K562 (cell line): ENCODE measurements at regions not wholly inside any gene's neighbourhood (a gene's known extent, or its start where the extent isn't known, plus 50 kb on each side); places are given as distances from the start of the nearest gene placed in this dataset.

Source experiments
- ATAC-seq: fragments of 200-7000 bp; cut with Tn5 transposase; 3 replicates; pipeline ENCODE4 v1.9.1; 2020; ENCODE audit warnings: moderate library complexity
- BruUV-seq: library from RNA; stranded (reverse); fragments of 400-500 nt; replicated peaks from 2 replicates; lab custom pipeline; 2021; lab: Mats Ljungman, UMichigan
- CTCF ChIA-PET: fragments of 300-600 bp; formaldehyde crosslinking; extraction: SDS; loops from one replicate; lab custom pipeline; 2021; ENCODE audit warnings: low intra/inter-chr PET ratio; lab: Yijun Ruan, JAX
- POLR2A ChIA-PET: fragments of 300-600, 350-650 bp; sonication (Branson Sonifier 250); formaldehyde crosslinking; extraction: SDS; loops from one replicate; lab custom pipeline; 2021; ENCODE audit warnings: antibody characterized with exemption, inconsistent platforms; lab: Yijun Ruan, JAX
- DNase-seq, 4 experiments: peaks; one replicate each; pipeline versions ENCODE4 v3.0.0 to v3.0.0-alpha.2; 2011 to 2018; ENCODE audit warnings: low spot score in 3 of 4, mixed read lengths in 3 of 4; ENCODE audit errors: extremely low read depth in 1 of 4
- FAIRE-seq: peaks from 2 replicates; lab custom pipeline; 2011; peaks lifted over from hg19 to GRCh38; lab: Jason Lieb, UNC
- H2AFZ ChIP-seq: 2 replicates; pipeline ENCODE4 v1.6.0; 2011; ENCODE audit warnings: low read depth, low read length, control low read depth, inconsistent platforms
- H3K27ac ChIP-seq: fragments of 200-600 bp; 3 replicates; pipeline ENCODE4 v1.8.0; 2011; ENCODE audit warnings: low read depth, mild to moderate bottlenecking, control low read depth, inconsistent platforms, low read length, moderate library complexity, mixed read lengths; ENCODE audit errors: extremely low read depth
- H3K27me3 ChIP-seq, 2 experiments: fragments of 300-600 bp in 1 of 2; 2 replicates in 1 of 2; 3 replicates in 1 of 2; pipeline versions ENCODE4 v1.6.0 to v1.8.0; 2011; ENCODE audit warnings: inconsistent platforms in 2 of 2, low read length in 2 of 2, mild to moderate bottlenecking in 1 of 2, mixed read lengths in 1 of 2, moderate library complexity in 1 of 2; ENCODE audit not compliant: control insufficient read depth in 2 of 2, insufficient read depth in 2 of 2
- H3K36me3 ChIP-seq: fragments of 300-600 bp; 3 replicates; pipeline ENCODE4 v1.8.0; 2011; ENCODE audit warnings: mild to moderate bottlenecking, low read length, inconsistent platforms; ENCODE audit not compliant: control insufficient read depth, insufficient read depth
- H3K4me1 ChIP-seq, 2 experiments: fragments of 200-600 bp in 1 of 2; replicated peaks in 1 of 2; 2 replicates in 1 of 2; 3 replicates in 1 of 2; pipeline versions ENCODE4 v1.5.1 to v1.8.0; 2011; ENCODE audit warnings: inconsistent platforms in 2 of 2, low read length in 2 of 2, mild to moderate bottlenecking in 1 of 2, mixed read lengths in 1 of 2, moderate library complexity in 1 of 2; ENCODE audit not compliant: control insufficient read depth in 2 of 2, insufficient read depth in 2 of 2
- H3K4me2 ChIP-seq: 2 replicates; pipeline ENCODE4 v1.6.1; 2011; ENCODE audit warnings: low read length, control low read depth, inconsistent platforms, mixed read lengths; ENCODE audit not compliant: insufficient read depth
- H3K4me3 ChIP-seq: fragments of 200-600 bp; sonication (generic), shearing (Covaris generic); 2 replicates; pipeline ENCODE4 v1.5.1; 2016; ENCODE audit warnings: control low read depth, inconsistent platforms
- H3K79me2 ChIP-seq: fragments of 200-600 bp; 3 replicates; pipeline ENCODE4 v1.8.0; 2011; ENCODE audit warnings: low read length, inconsistent platforms; ENCODE audit not compliant: control insufficient read depth, insufficient read depth
- H3K9ac ChIP-seq, 2 experiments: 2 replicates each; pipeline versions ENCODE4 v1.6.0 to v1.6.1; 2011; ENCODE audit warnings: low read depth in 2 of 2, low read length in 2 of 2, control low read depth in 1 of 2, inconsistent platforms in 1 of 2, mild to moderate bottlenecking in 1 of 2, mixed read lengths in 1 of 2; ENCODE audit not compliant: insufficient read depth in 1 of 2
- H3K9me1 ChIP-seq: one replicate; pipeline ENCODE4 v1.6.0; 2011; ENCODE audit warnings: inconsistent platforms, mild to moderate bottlenecking, low read length, moderate library complexity; ENCODE audit not compliant: control insufficient read depth, insufficient read depth
- H3K9me3 ChIP-seq: replicated peaks from 2 replicates; pipeline ENCODE4 v1.5.1; 2011; ENCODE audit warnings: low read depth, low read length, inconsistent platforms; ENCODE audit not compliant: control insufficient read depth, insufficient read depth
- H4K20me1 ChIP-seq: replicated peaks from 2 replicates; pipeline ENCODE4 v1.6.1; 2011; ENCODE audit warnings: low read length, inconsistent platforms, mixed read lengths; ENCODE audit not compliant: control insufficient read depth, insufficient read depth
- DDX20 ChIP-seq: fragments of 450-650 bp; IDR thresholded peaks from 2 replicates; pipeline ENCODE4 v1.6.1; 2016; ENCODE audit warnings: missing genetic modification characterization, low read depth, mild to moderate bottlenecking, missing compliant biosample characterization, moderate library complexity
- MECOM ChIP-seq: fragments of 250-450 bp; sonication (Bioruptor Pico); IDR thresholded peaks from 2 replicates; pipeline ENCODE4 v1.8.0; 2022; ENCODE audit warnings: inconsistent platforms
- MYNN ChIP-seq, 2 experiments: sonication (generic); formaldehyde crosslinking in 1 of 2; IDR thresholded peaks; 2 replicates each; pipeline versions ENCODE4 v1.5.0 to v1.6.1; 2016 to 2020; ENCODE audit warnings: antibody characterized with exemption in 1 of 2, missing genetic modification reagents in 1 of 2
- ZC3H8 ChIP-seq: fragments of 450-650 bp; IDR thresholded peaks from 2 replicates; pipeline ENCODE4 v1.6.1; 2017
- WGBS: fragments of 100-300 bp; shearing (Covaris generic); methylation state at CpG from one replicate; pipeline ENCODE4 v1.1.6; 2016; ENCODE audit warnings: low coverage, mixed read lengths; ENCODE audit not compliant: insufficient coverage; ENCODE audit errors: missing lambda C conversion rate; 5-methylcytosine and 5-hydroxymethylcytosine counted together
- in situ Hi-C: fragments of 300-500 bp; cut with MboI; formaldehyde crosslinking; loops from 4 replicates; pipeline ENCODE4 v1.15.0; 2018; ENCODE audit warnings: inconsistent platforms, mixed read lengths
- intact Hi-C: fragments of 100-400 bp; cut with micrococcal nuclease; formaldehyde crosslinking; loops from 2 replicates; pipeline ENCODE4 v1.14.2; 2022
- TF ChIP-seq, protein P1 (sequence below), 2 experiments: fragments of 450-650 bp in 1 of 2; sonication (generic) in 1 of 2; formaldehyde crosslinking; conservative IDR thresholded peaks; 2 replicates each; pipeline versions ENCODE4 v1.4.0 to v1.8.1; 2020 to 2022; ENCODE audit warnings: mild to moderate bottlenecking in 1 of 2, missing genetic modification reagents in 1 of 2
- TF ChIP-seq, protein P2 (sequence below): fragments of 450-650 bp; IDR thresholded peaks from 2 replicates; pipeline ENCODE4 v1.6.1; 2017; ENCODE audit warnings: mild to moderate bottlenecking, moderate library complexity

DNA sequence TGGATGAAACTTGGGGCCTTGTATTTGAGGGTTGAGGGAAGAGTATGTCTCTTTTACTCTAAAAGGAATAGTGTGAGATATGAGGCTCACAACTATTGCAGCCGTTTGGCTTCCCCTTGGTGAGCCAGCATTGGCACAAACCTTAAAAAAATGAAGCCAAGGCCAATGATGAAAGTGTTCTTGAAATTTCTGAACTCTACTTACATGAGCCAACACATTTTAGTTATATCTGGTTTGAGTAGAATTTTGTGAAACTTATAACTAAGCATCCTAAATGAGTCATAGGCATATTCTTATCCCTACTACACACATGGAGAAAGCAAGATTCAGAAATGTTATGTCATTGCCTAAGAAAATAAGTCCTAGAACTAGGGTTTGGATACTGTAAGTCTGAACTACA is 55.3 kb upstream of the ACSS3 start:
- no peak for FAIRE-seq
- DNase-seq: no peak
- Histone ChIP-seq H3K27ac (no peak overlapping the region), H3K9me1 (no peaks in the 10 kb centered on the region), H3K79me2 (no peaks in the 10 kb centered on the region), H3K9me3 (no peaks in the 10 kb centered on the region), H2AFZ (no peak overlapping the region)
- BruUV-seq: no TSS peak
- no peak for TF ChIP-seq MYNN (IDR thresholded peaks at IDR 0.05)
- TF ChIP-seq MYNN (CRISPR knock-in tag; IDR thresholded peaks at IDR 0.05): no peak
- TF ChIP-seq ZC3H8: no peak
- TF ChIP-seq, protein P1, sequence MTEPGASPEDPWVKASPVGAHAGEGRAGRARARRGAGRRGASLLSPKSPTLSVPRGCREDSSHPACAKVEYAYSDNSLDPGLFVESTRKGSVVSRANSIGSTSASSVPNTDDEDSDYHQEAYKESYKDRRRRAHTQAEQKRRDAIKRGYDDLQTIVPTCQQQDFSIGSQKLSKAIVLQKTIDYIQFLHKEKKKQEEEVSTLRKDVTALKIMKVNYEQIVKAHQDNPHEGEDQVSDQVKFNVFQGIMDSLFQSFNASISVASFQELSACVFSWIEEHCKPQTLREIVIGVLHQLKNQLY (CRISPR knock-in tag; conservative IDR thresholded peaks at IDR 0.05): no peak
- TF ChIP-seq DDX20: no peak
- TF ChIP-seq, protein P2, sequence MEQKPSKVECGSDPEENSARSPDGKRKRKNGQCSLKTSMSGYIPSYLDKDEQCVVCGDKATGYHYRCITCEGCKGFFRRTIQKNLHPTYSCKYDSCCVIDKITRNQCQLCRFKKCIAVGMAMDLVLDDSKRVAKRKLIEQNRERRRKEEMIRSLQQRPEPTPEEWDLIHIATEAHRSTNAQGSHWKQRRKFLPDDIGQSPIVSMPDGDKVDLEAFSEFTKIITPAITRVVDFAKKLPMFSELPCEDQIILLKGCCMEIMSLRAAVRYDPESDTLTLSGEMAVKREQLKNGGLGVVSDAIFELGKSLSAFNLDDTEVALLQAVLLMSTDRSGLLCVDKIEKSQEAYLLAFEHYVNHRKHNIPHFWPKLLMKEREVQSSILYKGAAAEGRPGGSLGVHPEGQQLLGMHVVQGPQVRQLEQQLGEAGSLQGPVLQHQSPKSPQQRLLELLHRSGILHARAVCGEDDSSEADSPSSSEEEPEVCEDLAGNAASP: no peak
- TF ChIP-seq MECOM (CRISPR knock-in tag): no peak
- TF ChIP-seq, all 486 proteins: peak for 0
- in situ Hi-C loops (no loop called here), intact Hi-C loops (no loop called here)
- POLR2A ChIA-PET: no interaction called here
- Histone ChIP-seq H3K27me3 (no peaks in the 10 kb centered on the region), H4K20me1 (no peaks in the 10 kb centered on the region), H3K9ac (no peak overlapping the region), H3K4me3 (no peak overlapping the region), H3K4me2 (no peak overlapping the region), H3K4me1 (no peaks in the 10 kb centered on the region), H3K36me3 (no peaks in the 10 kb centered on the region)
- no peak for ATAC-seq
- CTCF ChIA-PET: no interaction called here
- 0% methylated on average over 1 of the region's 1 CpG for WGBS
